HL-60 (cell line): ENCODE measurements at regions not wholly inside any gene's neighbourhood (a gene's known extent, or its start where the extent isn't known, plus 50 kb on each side); places are given as distances from the start of the nearest gene placed in this dataset.

Source experiments
- CTCF ChIP-seq: IDR thresholded peaks from one replicate; pipeline ENCODE4 v1.5.1; 2011; ENCODE audit warnings: low read length, control low read depth, inconsistent platforms; ENCODE audit not compliant: insufficient read depth
- GABPA ChIP-seq: IDR thresholded peaks from 2 replicates; pipeline ENCODE4 v1.6.1; 2012; ENCODE audit warnings: low read depth
- POLR2AphosphoS5 ChIP-seq: IDR thresholded peaks from 2 replicates; pipeline ENCODE4 v1.6.1; 2012; ENCODE audit warnings: low read depth
- REST ChIP-seq: IDR thresholded peaks from 2 replicates; pipeline ENCODE4 v1.6.1; 2012; ENCODE audit warnings: low read depth; ENCODE audit not compliant: insufficient replicate concordance

GRCh38 chr2:210844016-210844415 is 287.6 kb downstream of the CPS1 start:
- TF ChIP-seq CTCF (no peak), REST (no peak), POLR2AphosphoS5 (no peak), GABPA (no peak)
